Suprapubic skin (tissue), 4 donors: ENCODE measurements at regions not wholly inside any gene's neighbourhood (a gene's known extent, or its start where the extent isn't known, plus 50 kb on each side); places are given as distances from the start of the nearest gene placed in this dataset.

Experiments used
- DNase-seq, 2 donors: peaks; one replicate each; pipeline ENCODE4 v3.0.0-alpha.2; 2019; ENCODE audit warnings: low spot score in 2 of 2
- H3K27ac ChIP-seq: fragments of 200-600 bp; sonication (generic); one replicate; pipeline ENCODE4 v1.5.1; 2019
- H3K27me3 ChIP-seq: fragments of 200-600 bp; sonication (generic); one replicate; pipeline ENCODE4 v1.5.1; 2019
- H3K36me3 ChIP-seq: fragments of 200-600 bp; sonication (generic); one replicate; pipeline ENCODE4 v1.5.1; 2019
- H3K4me1 ChIP-seq: fragments of 200-600 bp; sonication (generic); one replicate; pipeline ENCODE4 v1.5.1; 2019
- H3K4me3 ChIP-seq: fragments of 200-600 bp; sonication (generic); one replicate; pipeline ENCODE4 v1.5.1; 2019; ENCODE audit warnings: mild to moderate bottlenecking
- H3K9me3 ChIP-seq: fragments of 200-600 bp; sonication (generic); one replicate; pipeline ENCODE4 v1.5.1; 2019
- EP300 ChIP-seq: sonication (generic); formaldehyde crosslinking; IDR thresholded peaks from one replicate; pipeline ENCODE4 v1.6.1; 2017; ENCODE audit warnings: antibody characterized with exemption
- POLR2A ChIP-seq, 2 donors: fragments of 450-650 bp; IDR thresholded peaks; one replicate each; pipeline ENCODE4 v1.6.1; 2017; ENCODE audit warnings: antibody characterized with exemption in 2 of 2, mild to moderate bottlenecking in 2 of 2, moderate library complexity in 2 of 2
- POLR2AphosphoS5 ChIP-seq, 3 donors: sonication (generic); formaldehyde crosslinking; IDR thresholded peaks; one replicate each; pipeline ENCODE4 v1.6.1; 2017; ENCODE audit warnings: antibody characterized with exemption in 3 of 3
- WGBS: methylation state at CpG from one replicate; pipeline ENCODE4 v1.1.5; 2018; 5-methylcytosine and 5-hydroxymethylcytosine counted together
- TF ChIP-seq, protein P1 (sequence below), 2 donors: fragments of 200-600 bp in 1 of 2; fragments of 450-650 bp in 1 of 2; sonication (generic) in 1 of 2; IDR thresholded peaks; one replicate each; pipeline ENCODE4 v1.5.1; 2016 to 2019; ENCODE audit warnings: antibody characterized with exemption in 2 of 2, mild to moderate bottlenecking in 1 of 2, moderate library complexity in 1 of 2

DNA sequence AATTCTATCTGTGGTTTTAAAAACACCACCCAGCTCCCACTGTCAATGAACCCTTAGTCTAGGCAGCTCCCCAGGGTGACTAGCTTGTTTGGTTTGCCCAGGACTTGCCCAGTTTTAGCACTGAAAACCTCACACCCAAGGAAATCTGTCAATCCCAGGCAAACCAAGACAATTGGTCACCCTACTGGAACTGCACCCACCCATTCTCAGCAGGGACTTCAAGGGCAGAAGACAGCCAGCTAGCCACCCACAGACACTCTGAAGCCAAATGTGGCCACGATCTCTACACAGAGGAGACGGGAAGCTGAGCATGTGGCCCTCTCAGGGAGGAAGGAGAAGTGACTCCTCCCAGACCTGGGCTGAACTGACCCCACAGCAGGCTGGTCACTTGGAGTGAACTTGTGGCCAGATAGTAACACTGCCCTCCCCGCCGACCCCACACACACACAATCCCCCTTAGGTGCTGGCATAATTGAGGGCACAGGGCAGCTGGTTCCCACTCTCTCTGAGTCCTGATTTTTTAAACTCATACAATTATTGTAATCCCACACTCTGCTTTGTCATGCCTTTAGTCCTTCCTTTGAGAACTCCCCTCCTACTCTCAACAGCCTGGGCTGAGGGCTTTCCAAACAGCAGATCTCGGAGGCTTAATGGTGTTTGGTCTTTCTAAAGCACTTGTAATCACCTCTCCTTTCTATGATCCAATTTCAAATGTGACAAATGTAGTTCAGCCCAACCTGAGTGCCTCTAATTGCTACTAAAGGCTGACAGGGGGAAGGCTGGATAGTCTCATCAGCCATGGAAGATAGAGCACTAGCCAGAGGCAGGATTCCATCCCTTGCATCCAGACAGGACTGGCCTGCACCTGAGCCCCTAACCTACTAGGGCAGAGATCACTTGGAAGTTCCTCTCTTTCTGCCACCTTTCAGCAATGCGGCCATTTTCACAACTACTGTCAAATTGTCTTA is 74.7 kb upstream of the DRD2 start:
- H3K36me3 ChIP-seq: no peaks in the 10 kb centered on the region
- WGBS: 76% methylated on average over 4 of the region's 6 CpGs

DNA sequence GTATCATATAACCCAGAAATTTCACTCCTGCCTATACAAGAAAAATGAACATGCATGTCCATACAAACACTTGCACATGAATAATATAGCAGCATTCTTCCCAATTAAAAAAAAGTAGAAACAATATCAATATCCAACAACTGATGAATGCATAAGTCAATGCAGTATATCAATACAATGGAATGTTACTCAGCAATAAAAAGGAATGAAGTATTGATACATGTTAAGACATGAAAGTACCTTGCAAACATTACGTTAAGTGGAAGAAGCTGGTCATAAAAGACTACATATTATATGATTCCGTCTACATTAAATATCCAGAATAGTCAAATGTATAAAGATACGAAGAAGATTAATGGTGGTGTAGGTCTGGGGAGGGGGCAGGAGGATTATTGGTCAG is 73.9 kb upstream of the DRD2 start:
- WGBS: 79% methylated on average over 3 of the region's 3 CpGs
- peaks cover 6% of the 10 kb centered on the region for H3K4me1 ChIP-seq
- H3K27ac ChIP-seq: no peak overlapping the region
- no peak overlapping the region for H3K4me3 ChIP-seq
- H3K9me3 ChIP-seq: no peaks in the 10 kb centered on the region
- H3K27me3 ChIP-seq: peaks cover 14% of the 10 kb centered on the region
- no peaks in the 10 kb centered on the region for H3K36me3 ChIP-seq
- no peak for DNase-seq
- TF ChIP-seq EP300 (no peak), POLR2A (IDR thresholded peaks at IDR 0.05) (no peak), POLR2AphosphoS5 (IDR thresholded peaks at IDR 0.05) (no peak)
- TF ChIP-seq, protein P1, sequence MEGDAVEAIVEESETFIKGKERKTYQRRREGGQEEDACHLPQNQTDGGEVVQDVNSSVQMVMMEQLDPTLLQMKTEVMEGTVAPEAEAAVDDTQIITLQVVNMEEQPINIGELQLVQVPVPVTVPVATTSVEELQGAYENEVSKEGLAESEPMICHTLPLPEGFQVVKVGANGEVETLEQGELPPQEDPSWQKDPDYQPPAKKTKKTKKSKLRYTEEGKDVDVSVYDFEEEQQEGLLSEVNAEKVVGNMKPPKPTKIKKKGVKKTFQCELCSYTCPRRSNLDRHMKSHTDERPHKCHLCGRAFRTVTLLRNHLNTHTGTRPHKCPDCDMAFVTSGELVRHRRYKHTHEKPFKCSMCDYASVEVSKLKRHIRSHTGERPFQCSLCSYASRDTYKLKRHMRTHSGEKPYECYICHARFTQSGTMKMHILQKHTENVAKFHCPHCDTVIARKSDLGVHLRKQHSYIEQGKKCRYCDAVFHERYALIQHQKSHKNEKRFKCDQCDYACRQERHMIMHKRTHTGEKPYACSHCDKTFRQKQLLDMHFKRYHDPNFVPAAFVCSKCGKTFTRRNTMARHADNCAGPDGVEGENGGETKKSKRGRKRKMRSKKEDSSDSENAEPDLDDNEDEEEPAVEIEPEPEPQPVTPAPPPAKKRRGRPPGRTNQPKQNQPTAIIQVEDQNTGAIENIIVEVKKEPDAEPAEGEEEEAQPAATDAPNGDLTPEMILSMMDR (IDR thresholded peaks at IDR 0.05): no peak

More for the DNA sequence above, 74.7 kb upstream of the DRD2 start:
- no peaks in the 10 kb centered on the region for H3K9me3 ChIP-seq
- TF ChIP-seq, protein P1 (IDR thresholded peaks at IDR 0.05): no peak
- TF ChIP-seq EP300 (no peak), POLR2AphosphoS5 (IDR thresholded peaks at IDR 0.05) (no peak), POLR2A (IDR thresholded peaks at IDR 0.05) (no peak)
- DNase-seq: no peak
- H3K4me1 ChIP-seq: peaks cover 15% of the 10 kb centered on the region
- H3K27ac ChIP-seq: no peak overlapping the region
- H3K27me3 ChIP-seq: peaks cover 14% of the 10 kb centered on the region
- no peak overlapping the region for H3K4me3 ChIP-seq

DNA sequence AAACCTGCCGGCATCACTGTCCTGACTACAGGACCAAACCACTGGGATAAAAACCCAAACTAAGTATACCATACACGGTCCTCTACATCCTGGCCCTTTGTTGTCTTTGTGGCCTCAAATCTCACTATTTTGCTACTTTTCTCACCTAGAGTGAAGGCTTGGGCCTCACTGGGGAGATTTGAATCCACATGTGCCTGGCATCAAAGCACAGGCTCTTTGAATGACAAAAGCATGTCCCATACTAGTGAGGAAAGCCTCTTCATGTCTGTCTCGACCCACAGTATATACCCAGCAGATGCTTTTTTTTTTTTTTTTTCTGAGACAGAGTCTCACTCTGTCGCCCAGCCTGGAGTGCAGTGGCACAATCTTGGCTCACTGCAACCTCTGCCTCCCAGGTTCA is 72.5 kb upstream of the DRD2 start:
- DNase-seq: no peak
- Histone ChIP-seq H3K4me1 (no peaks in the 10 kb centered on the region), H3K36me3 (no peaks in the 10 kb centered on the region), H3K27ac (no peak overlapping the region), H3K4me3 (no peak overlapping the region), H3K9me3 (no peaks in the 10 kb centered on the region), H3K27me3 (peaks cover 14% of the 10 kb centered on the region)
- 65% methylated on average over 4 of the region's 4 CpGs for WGBS
- TF ChIP-seq POLR2A (IDR thresholded peaks at IDR 0.05) (no peak), POLR2AphosphoS5 (IDR thresholded peaks at IDR 0.05) (no peak), EP300 (no peak)
- TF ChIP-seq, protein P1 (IDR thresholded peaks at IDR 0.05): no peak

DNA sequence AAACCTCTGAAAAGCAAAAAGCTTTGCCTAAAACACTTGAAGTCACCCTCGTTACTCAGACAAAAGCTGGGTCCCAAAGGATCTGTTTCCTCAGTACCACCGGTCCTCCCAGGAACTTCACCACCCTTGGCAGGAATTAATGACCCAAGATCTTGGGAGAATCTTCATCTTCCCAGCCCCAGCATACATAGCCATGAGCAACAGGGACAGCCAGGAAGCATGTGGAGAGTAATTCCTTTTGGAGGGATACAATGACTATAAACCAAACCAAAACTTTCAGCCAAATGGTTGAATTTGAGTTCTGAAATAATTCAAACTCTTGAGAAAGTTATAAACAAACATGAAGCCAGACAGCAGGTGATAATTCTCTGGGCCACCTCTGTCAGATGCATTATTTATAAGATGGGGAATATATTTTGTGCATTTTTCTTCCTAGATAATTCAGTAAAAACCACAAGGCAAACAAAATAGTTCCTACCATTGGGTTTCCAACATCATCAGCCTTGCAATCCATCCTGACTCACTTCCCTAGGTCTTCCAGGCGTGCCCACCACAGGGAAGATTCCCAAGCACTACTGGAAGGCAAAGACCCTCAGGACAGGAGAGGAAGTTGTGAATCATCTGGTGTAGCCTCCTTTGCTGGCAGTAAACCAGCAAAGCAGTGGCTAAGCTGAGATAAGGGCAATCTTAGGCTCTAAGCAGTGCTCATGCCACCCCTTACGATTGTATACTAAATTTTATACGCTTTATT is 71.7 kb upstream of the DRD2 start:
- no peaks in the 10 kb centered on the region for H3K36me3 ChIP-seq
- TF ChIP-seq POLR2AphosphoS5 (IDR thresholded peaks at IDR 0.05) (no peak), POLR2A (IDR thresholded peaks at IDR 0.05) (no peak), EP300 (no peak)
- TF ChIP-seq, protein P1 (IDR thresholded peaks at IDR 0.05): no peak
- no peaks in the 10 kb centered on the region for H3K9me3 ChIP-seq
- H3K27me3 ChIP-seq: peaks cover 14% of the 10 kb centered on the region
- WGBS: 67% methylated on average over 5 of the region's 5 CpGs
- DNase-seq: no peak
- no peak overlapping the region for H3K27ac ChIP-seq
- no peaks in the 10 kb centered on the region for H3K4me1 ChIP-seq
- no peak overlapping the region for H3K4me3 ChIP-seq

DNA sequence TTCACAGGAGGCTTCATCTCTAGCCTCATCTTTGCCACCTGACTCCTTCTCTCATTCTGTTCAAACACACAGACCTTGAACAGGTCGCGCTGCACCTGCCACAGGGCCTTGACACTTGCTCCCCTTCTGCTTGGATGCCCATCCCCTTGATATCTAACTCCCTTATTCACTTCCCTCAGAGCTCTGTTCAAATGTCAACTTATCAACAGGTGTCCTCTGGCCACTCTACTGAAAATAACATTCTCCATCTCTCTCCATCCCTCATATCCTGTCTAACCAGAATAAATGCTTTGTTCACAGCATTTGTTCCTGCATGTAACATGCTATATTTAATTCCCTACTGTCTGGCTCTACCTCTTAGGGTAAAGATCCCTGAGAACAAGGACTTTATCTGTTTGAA is 67.2 kb upstream of the DRD2 start:
- H3K36me3 ChIP-seq: no peaks in the 10 kb centered on the region
- H3K4me1 ChIP-seq: no peaks in the 10 kb centered on the region
- no peaks in the 10 kb centered on the region for H3K9me3 ChIP-seq
- TF ChIP-seq POLR2A (IDR thresholded peaks at IDR 0.05): no peak
- no peak for TF ChIP-seq EP300
- no peak for TF ChIP-seq POLR2AphosphoS5 (IDR thresholded peaks at IDR 0.05)
- TF ChIP-seq, protein P1 (IDR thresholded peaks at IDR 0.05): no peak
- 98% methylated on average over 2 of the region's 2 CpGs for WGBS
- no peak overlapping the region for H3K4me3 ChIP-seq
- no peak overlapping the region for H3K27ac ChIP-seq
- peaks cover 8% of the 10 kb centered on the region for H3K27me3 ChIP-seq
- DNase-seq: no peak
